Activated naive CD8-positive, alpha-beta T cell treated with anti-CD3 and anti-CD28 coated beads, Interleukin-2, amount 50 U/mL, for 24 hours (primary cell): ENCODE measurements at regions not wholly inside any gene's neighbourhood (a gene's known extent, or its start where the extent isn't known, plus 50 kb on each side); places are given as distances from the start of the nearest gene placed in this dataset.
A peak's percentile ranks its signal among the peaks of the same experiment; 100 is the strongest.

ENCODE experiments used
- ATAC-seq: fragments of 150-1000 bp; cut with Tn5 transposase; one replicate; pipeline ENCODE4 v1.10.0; 2021
- DNase-seq: peaks from one replicate; pipeline ENCODE4 v3.0.0; 2021
- H3K27ac Mint-ChIP-seq: one replicate; pipeline ENCODE4 v1.8.0; 2021; ENCODE audit warnings: mild to moderate bottlenecking, mixed read lengths
- H3K27me3 Mint-ChIP-seq: one replicate; pipeline ENCODE4 v1.8.0; 2021; ENCODE audit warnings: mixed read lengths
- H3K36me3 Mint-ChIP-seq: one replicate; pipeline ENCODE4 v1.8.0; 2021; ENCODE audit warnings: low read depth, mixed read lengths
- H3K4me1 Mint-ChIP-seq: one replicate; pipeline ENCODE4 v1.8.0; 2021; ENCODE audit warnings: mixed read lengths
- H3K4me3 Mint-ChIP-seq: one replicate; pipeline ENCODE4 v1.8.0; 2021; ENCODE audit warnings: mild to moderate bottlenecking, moderate library complexity, mixed read lengths
- H3K9me3 Mint-ChIP-seq: one replicate; pipeline ENCODE4 v1.8.0; 2021; ENCODE audit warnings: mixed read lengths

DNA sequence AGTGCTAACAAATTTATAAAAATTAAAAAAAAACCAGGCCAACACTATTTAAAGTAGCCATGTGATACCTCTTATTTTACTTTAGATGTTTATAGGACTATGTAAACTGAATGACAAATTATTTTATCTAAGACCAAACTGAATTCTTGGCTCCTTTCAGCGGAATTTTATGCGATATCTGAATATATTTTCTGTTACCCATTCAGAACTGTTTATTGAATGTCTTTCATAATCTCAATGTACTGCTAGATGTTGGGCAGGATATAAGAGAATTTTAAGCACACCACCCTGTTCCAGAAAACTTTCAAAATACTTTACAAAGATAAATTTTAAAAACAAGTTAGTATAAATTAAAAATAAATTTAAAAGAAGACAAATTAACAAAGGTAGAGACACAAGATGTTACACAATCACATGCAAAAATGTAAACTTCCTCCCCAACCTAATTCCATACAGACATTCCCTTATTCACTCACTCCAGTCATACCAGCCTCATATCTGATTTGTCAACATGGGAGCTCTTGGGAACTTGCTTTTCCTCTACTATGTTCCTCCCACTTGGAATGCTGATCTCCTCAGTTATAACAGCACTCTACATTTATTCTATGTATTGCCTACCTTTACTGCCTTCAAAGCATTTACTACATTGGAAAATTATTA is 154.6 kb upstream of the MBNL1 start:
- Mint-ChIP-seq H3K36me3 (no peaks in the 10 kb centered on the region), H3K9me3 (peaks cover 3% of the 10 kb centered on the region), H3K4me3 (no peak overlapping the region), H3K27ac (no peak overlapping the region), H3K27me3 (no peaks in the 10 kb centered on the region), H3K4me1 (no peaks in the 10 kb centered on the region)
- no peak for DNase-seq
- ATAC-seq = no peak

DNA sequence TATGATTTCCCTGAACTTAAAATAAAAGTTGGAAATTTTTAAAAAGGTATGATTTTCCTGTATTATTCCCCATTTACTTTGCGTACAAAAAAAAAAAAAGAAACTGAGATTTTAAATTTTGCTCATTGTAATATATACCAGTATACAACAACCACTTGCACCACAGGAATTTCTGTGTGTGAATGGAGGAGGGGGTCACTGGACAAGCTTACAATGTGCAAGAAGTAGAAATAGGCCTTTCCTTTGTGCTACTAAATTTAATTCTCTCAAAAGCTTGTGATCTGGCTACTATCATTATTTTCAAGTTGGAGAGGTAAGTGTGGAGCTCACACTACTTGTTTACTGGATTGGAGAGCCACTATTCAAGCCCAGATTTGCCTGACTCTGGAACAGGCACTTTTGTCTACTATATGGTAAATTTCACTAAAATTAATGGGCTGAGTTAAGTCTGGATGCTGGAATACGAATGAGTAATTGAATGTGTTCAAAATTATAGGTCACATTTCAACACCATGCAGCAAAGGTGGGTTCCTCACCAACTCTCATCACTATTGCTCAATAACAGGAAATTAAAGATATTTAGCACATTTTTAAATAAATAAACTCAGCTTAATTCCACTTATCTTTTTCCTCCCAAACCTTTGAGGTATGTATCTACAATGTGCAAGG is 148.0 kb upstream of the MBNL1 start:
- DNase-seq = no peak

DNA sequence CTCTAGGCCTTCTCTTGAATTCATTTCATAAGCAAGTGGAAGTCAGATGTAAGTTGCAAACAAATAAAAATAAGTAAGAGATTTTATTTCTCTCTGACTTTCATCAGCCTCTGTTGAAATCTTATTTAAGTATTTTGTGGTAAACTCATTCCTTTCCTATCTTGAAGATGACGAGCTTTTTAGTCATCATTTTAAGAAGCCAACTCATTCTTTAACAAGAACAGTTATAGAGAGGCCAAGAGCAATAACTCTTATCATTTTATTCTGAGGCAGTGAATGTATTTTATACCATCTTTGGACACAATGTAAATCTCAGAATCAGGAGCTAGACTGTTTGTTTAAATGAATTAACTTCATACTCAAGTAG is 147.5 kb upstream of the MBNL1 start:
- Mint-ChIP-seq H3K4me3 (no peak overlapping the region), H3K4me1 (peaks cover 14% of the 10 kb centered on the region), H3K27ac (no peak overlapping the region), H3K27me3 (no peaks in the 10 kb centered on the region), H3K36me3 (no peaks in the 10 kb centered on the region), H3K9me3 (peaks cover 3% of the 10 kb centered on the region)
- no peak for DNase-seq
- no peak for ATAC-seq

More for the DNA sequence above, 148.0 kb upstream of the MBNL1 start:
- H3K4me3 Mint-ChIP-seq = no peak overlapping the region
- ATAC-seq = no peak
- H3K9me3 Mint-ChIP-seq = peaks cover 3% of the 10 kb centered on the region
- no peak overlapping the region for H3K27ac Mint-ChIP-seq
- no peaks in the 10 kb centered on the region for H3K27me3 Mint-ChIP-seq
- no peaks in the 10 kb centered on the region for H3K36me3 Mint-ChIP-seq
- peaks cover 9% of the 10 kb centered on the region for H3K4me1 Mint-ChIP-seq

DNA sequence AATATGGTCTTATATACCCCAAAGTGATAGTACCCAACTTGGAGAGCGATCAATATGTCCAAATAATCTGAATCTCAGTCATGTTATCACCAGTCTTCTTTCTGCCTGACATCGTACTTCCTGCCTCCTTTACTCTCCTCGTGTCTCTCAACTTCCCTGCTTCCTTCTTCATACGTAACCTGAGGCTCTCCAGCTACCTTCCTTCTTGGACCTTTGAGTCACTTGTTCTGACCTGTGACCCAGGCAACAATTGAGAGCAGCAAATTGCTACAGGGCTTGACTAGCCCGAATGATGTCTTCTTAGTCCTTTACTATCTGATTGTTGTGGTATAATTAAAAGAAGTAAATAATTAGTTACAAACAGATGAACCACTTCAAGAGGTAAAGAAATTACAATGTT is 145.9 kb upstream of the MBNL1 start:
- Mint-ChIP-seq H3K4me1 (peaks cover 28% of the 10 kb centered on the region), H3K9me3 (no peaks in the 10 kb centered on the region), H3K27me3 (peaks cover 1% of the 10 kb centered on the region), H3K27ac (no peak overlapping the region), H3K4me3 (no peak overlapping the region), H3K36me3 (no peaks in the 10 kb centered on the region)
- no peak for ATAC-seq
- DNase-seq = no peak

DNA sequence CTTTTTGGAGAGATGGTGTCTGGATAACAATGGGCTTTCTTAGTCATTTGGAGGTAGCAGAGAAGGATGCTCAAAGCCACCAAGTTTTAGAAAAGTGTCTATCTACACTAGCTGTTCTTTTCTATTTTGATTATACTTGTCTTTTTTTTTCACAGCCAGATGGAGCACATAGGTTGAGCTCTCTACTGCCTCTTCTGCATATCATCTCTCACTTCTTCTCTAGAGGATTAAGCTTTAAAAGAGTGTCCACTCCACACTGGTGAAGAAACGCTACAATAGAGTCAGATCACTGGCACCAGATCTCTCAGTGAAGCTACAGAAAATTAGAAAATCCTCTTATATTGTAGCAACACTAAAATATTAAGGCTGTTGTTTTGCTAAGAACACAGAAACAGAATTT is 145.3 kb upstream of the MBNL1 start:
- H3K27me3 Mint-ChIP-seq = peaks cover 1% of the 10 kb centered on the region
- DNase-seq (no peak), ATAC-seq (no peak)
- H3K36me3 Mint-ChIP-seq = no peaks in the 10 kb centered on the region
- H3K4me3 Mint-ChIP-seq = no peak overlapping the region
- no peaks in the 10 kb centered on the region for H3K9me3 Mint-ChIP-seq
- peaks cover 28% of the 10 kb centered on the region for H3K4me1 Mint-ChIP-seq
- H3K27ac Mint-ChIP-seq = no peak overlapping the region

DNA sequence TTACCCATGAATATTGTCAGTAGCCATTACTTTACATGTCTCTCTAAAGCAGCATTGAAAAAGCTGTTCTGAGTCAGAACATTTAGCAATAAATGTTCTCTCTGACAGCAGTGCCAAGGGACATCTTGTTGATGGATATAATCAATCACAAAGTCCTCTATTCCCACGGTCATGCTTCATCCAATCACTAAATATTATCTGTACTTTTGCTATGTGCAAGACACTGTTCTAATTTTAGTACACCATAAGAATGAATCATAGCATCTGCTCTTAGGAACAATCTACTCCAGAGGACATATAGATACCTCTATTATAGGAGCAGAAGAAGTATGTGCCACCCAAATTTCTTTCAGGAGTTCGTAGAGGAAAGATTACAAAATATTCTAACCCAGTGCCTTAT is 142.5 kb upstream of the MBNL1 start:
- peaks cover 25% of the 10 kb centered on the region for H3K4me1 Mint-ChIP-seq
- no peaks in the 10 kb centered on the region for H3K9me3 Mint-ChIP-seq
- no peak overlapping the region for H3K27ac Mint-ChIP-seq
- H3K4me3 Mint-ChIP-seq = no peak overlapping the region
- H3K27me3 Mint-ChIP-seq = peaks cover 1% of the 10 kb centered on the region
- ATAC-seq = peak; percentile 55
- no peak for DNase-seq
- no peaks in the 10 kb centered on the region for H3K36me3 Mint-ChIP-seq

DNA sequence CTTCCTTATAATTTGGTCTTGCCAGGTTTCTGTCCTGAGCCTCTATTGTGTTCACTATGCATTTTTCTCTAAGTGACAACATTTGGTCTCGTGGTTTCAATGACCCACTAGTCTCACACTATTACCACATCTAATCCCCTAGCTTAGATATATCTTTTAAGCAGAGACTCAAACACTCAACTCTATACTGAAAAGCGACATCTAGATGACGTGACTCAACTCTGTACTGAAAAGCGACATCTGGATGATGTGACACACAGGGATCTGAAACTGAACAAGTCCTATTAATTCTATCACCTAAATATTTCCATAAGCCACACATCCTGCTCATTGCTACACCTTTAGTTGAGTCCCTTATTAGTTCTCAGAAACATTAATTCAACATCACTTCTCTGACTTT is 141.7 kb upstream of the MBNL1 start:
- peaks cover 1% of the 10 kb centered on the region for H3K27me3 Mint-ChIP-seq
- ATAC-seq (peak; percentile 97), DNase-seq (no peak)
- H3K4me1 Mint-ChIP-seq = peaks cover 25% of the 10 kb centered on the region
- no peaks in the 10 kb centered on the region for H3K36me3 Mint-ChIP-seq
- peak overlapping the region; percentile 57 for H3K27ac Mint-ChIP-seq
- H3K9me3 Mint-ChIP-seq = no peaks in the 10 kb centered on the region
- peak overlapping the region; percentile 27 for H3K4me3 Mint-ChIP-seq

DNA sequence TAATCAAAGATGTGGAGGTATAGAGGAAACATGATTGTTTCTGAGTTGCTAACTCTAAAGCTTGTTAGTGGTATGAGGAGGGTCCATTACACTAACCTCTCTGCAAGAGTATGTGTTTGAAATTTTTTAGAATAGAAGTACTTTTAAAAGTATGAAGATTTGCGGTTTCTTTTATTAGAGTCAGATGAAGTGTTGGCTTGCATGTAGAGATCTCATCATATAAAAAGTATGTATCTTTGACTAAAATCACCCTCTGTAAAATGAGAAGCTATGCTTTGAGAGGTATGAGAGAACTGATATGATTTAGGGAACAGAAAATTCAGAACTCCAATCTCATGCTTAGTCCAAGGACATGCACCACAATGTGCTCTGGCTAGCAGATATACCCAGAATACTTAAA is 140.4 kb upstream of the MBNL1 start:
- peaks cover 22% of the 10 kb centered on the region for H3K4me1 Mint-ChIP-seq
- DNase-seq (no peak), ATAC-seq (no peak)
- H3K4me3 Mint-ChIP-seq = no peak overlapping the region
- no peaks in the 10 kb centered on the region for H3K9me3 Mint-ChIP-seq
- H3K27ac Mint-ChIP-seq = no peak overlapping the region
- H3K36me3 Mint-ChIP-seq = no peaks in the 10 kb centered on the region
- H3K27me3 Mint-ChIP-seq = peaks cover 1% of the 10 kb centered on the region

DNA sequence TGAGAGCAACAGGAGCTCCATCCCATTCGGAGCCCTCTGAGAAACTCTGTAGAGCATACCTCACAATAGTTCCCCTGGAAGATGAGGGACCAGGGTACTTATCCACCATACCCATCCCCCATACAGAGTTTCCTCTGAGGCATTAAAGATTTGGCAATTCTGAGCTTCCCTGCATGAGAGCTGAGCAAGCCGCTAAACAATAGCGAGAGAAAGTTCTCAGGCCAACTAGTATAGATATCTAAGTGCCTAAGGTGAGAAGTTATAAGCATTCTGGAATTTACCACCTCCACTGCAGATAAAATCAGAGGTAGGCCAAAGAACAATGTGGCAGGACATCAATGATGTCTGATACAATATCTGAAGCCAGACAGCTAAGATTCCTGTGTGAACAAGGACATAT is 129.1 kb upstream of the MBNL1 start:
- Mint-ChIP-seq H3K27me3 (no peaks in the 10 kb centered on the region), H3K9me3 (peaks cover 5% of the 10 kb centered on the region), H3K4me1 (no peaks in the 10 kb centered on the region), H3K4me3 (no peak overlapping the region), H3K27ac (no peak overlapping the region), H3K36me3 (peaks cover 2% of the 10 kb centered on the region)
- ATAC-seq (no peak), DNase-seq (no peak)

DNA sequence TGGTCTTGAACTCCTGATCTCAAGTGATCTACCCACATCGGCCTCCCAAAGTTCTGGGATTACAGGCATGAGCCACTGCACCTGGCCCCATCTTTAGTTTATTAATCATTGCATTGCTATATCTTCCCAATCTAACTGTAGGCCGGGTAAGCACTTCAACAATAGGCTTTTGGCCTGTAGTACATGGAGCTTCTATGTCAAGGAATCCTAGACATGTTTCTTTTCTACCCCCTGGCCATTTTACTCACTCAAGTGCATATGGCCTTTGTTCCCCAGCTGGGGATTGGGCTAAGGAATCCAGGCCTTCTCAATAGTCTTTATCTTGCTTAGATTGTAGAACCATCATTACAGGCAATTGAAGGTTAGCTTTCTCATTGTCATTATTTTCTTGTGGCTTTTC is 122.3 kb upstream of the MBNL1 start:
- Mint-ChIP-seq H3K27ac (no peak overlapping the region), H3K4me3 (no peak overlapping the region), H3K4me1 (peaks cover 13% of the 10 kb centered on the region), H3K27me3 (peaks cover 3% of the 10 kb centered on the region), H3K36me3 (no peaks in the 10 kb centered on the region), H3K9me3 (no peaks in the 10 kb centered on the region)
- ATAC-seq (no peak), DNase-seq (no peak)

DNA sequence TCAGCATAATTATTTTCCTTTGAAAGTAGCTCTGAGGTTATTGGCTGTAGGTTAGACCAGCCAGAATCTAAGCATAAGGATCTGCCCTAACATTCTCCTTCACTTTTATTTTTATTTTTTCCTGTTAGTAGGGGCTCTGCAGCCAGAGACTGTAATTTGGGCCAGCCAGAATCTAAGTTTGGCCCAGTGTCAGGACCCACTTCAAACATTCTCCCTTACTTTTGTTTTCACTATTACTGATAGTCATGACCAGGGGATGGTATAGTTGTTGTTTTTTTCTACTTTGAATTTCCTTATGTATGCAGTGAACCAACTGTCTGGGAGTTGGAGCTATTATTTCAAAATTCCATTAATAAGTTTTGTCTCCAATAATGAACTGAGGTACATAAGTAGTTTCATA is 121.0 kb upstream of the MBNL1 start:
- Mint-ChIP-seq H3K4me3 (no peak overlapping the region), H3K27me3 (peaks cover 3% of the 10 kb centered on the region), H3K36me3 (no peaks in the 10 kb centered on the region), H3K4me1 (peaks cover 16% of the 10 kb centered on the region), H3K9me3 (no peaks in the 10 kb centered on the region), H3K27ac (no peak overlapping the region)
- ATAC-seq = no peak
- no peak for DNase-seq

DNA sequence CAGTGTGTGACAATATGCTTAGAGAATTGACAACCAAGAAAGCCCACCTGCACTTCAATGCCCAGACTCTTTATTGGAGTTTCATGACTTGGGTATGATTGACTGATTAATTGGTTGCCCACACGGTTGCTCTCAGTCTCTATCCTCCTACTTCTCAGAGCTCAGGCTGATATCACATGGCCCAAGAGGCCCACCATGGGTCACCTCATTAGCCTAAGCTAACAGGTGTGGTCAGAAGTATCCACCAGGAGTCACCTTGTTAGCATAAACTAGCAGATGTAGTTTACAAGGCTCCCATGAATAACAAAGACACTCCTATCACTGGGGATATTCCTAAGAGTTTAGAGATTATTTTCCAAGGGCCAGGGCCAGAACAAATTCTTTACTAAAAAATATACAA is 120.2 kb upstream of the MBNL1 start:
- Mint-ChIP-seq H3K27ac (no peak overlapping the region), H3K4me1 (peaks cover 16% of the 10 kb centered on the region), H3K27me3 (peaks cover 3% of the 10 kb centered on the region), H3K4me3 (no peak overlapping the region), H3K9me3 (no peaks in the 10 kb centered on the region), H3K36me3 (no peaks in the 10 kb centered on the region)
- no peak for DNase-seq
- ATAC-seq = no peak

DNA sequence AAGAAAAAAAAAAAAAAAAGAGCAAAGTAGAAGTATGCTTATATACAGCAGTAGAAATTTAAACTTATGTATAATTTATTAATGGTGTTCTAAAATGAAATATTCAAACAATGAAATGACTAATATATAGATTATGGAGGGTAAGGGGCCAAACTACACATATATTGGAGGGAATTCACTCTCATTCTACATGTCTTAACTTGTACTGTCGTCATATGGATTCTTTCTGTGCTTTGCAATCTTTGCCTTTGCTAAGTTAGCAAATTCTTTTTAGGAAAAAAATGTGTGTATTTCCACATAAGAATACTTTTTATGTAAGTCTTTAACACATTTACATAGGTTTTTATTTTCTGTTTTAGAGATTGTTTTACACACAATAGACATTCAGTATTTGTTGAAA is 118.9 kb upstream of the MBNL1 start:
- Mint-ChIP-seq H3K4me1 (peaks cover 16% of the 10 kb centered on the region), H3K4me3 (no peak overlapping the region), H3K27me3 (peaks cover 3% of the 10 kb centered on the region), H3K27ac (no peak overlapping the region), H3K9me3 (no peaks in the 10 kb centered on the region), H3K36me3 (no peaks in the 10 kb centered on the region)
- ATAC-seq (no peak), DNase-seq (no peak)

DNA sequence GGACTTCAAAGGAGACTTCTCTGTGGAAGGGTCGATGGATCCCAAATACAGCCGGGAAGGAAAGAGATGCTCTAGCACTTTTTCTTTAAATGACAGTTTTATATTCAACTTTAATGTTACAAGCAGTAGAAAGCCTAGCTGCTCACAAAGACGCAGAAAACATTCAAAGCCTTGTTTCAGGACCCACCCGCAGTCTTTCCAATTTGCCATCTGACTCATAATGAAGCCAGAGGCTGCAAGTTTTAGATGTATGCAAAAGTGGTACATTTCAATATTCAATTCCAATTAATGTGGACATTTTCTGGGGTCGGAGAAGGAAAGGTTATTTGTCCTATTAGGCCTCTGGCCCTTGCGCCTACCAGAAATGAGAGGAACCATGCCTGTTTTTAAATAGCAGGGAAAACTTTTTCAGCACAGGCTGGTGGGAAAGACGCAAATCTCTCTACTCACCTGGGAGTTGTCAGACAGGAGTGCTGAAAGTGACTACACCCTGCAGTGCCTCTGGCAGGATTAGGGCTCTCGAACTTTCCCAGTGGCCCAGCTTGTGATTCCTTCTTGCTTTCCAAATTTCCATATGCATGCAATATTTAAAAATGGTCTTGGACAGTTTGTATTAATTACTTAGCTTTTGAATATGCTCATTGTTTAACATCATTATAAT is 117.4 kb upstream of the MBNL1 start:
- ATAC-seq = no peak
- DNase-seq = no peak
- Mint-ChIP-seq H3K27ac (no peak overlapping the region), H3K4me3 (no peak overlapping the region), H3K27me3 (peaks cover 3% of the 10 kb centered on the region), H3K9me3 (no peaks in the 10 kb centered on the region), H3K4me1 (peaks cover 16% of the 10 kb centered on the region), H3K36me3 (no peaks in the 10 kb centered on the region)
